Endothelial cell of umbilical vein (primary cell): ENCODE measurements at regions not wholly inside any gene's neighbourhood (a gene's known extent, or its start where the extent isn't known, plus 50 kb on each side); places are given as distances from the start of the nearest gene placed in this dataset.

Source experiments
- BruUV-seq: library from RNA; stranded (reverse); fragments of 400-500 nt; replicated peaks from 2 replicates; lab custom pipeline; 2021; lab: Mats Ljungman, UMichigan
- CTCF ChIA-PET: fragments of 300-600, 350-600 bp; sonication (Branson Sonifier 250); formaldehyde crosslinking; loops from one replicate; lab custom pipeline; 2021; ENCODE audit warnings: antibody characterized with exemption, inconsistent platforms; lab: Charles Lee
- POLR2A ChIA-PET: fragments of 300-600, 350-600 bp; sonication (Branson Sonifier 250); formaldehyde crosslinking; loops from one replicate; lab custom pipeline; 2021; ENCODE audit warnings: antibody characterized with exemption, inconsistent platforms; lab: Charles Lee
- DNase-seq: peaks from one replicate; pipeline ENCODE4 v3.0.0-alpha.2; 2011; ENCODE audit warnings: low read depth, low spot score
- FAIRE-seq: peaks from 2 replicates; lab custom pipeline; 2011; peaks lifted over from hg19 to GRCh38; lab: Jason Lieb, UNC
- H2AFZ ChIP-seq: 2 replicates; pipeline ENCODE4 v1.6.0; 2012; ENCODE audit warnings: low read depth, low read length, control low read depth, inconsistent platforms
- H3K27ac ChIP-seq: 2 replicates; pipeline ENCODE4 v1.5.1; 2011; ENCODE audit warnings: low read depth, mild to moderate bottlenecking, control low read depth, low read length, moderate library complexity; ENCODE audit not compliant: insufficient read depth
- H3K27me3 ChIP-seq, 2 experiments: 2 replicates each; pipeline versions ENCODE4 v1.6.0 to v1.6.1; 2011; ENCODE audit warnings: low read length in 2 of 2, mixed read lengths in 1 of 2; ENCODE audit not compliant: control insufficient read depth in 2 of 2, insufficient read depth in 2 of 2
- H3K36me3 ChIP-seq, 2 experiments: 2 replicates in 1 of 2; 3 replicates in 1 of 2; pipeline ENCODE4 v1.5.1; 2011; ENCODE audit warnings: low read length in 2 of 2, mild to moderate bottlenecking in 1 of 2, moderate library complexity in 1 of 2; ENCODE audit not compliant: control insufficient read depth in 2 of 2, insufficient read depth in 2 of 2; ENCODE audit errors: extremely low read depth in 1 of 2
- H3K4me1 ChIP-seq: 3 replicates; pipeline ENCODE4 v1.5.1; 2011; ENCODE audit warnings: mild to moderate bottlenecking, low read length; ENCODE audit not compliant: control insufficient read depth, insufficient read depth; ENCODE audit errors: extremely low read depth
- H3K4me2 ChIP-seq: 2 replicates; pipeline ENCODE4 v1.6.1; 2011; ENCODE audit warnings: low read length, control low read depth, mixed read lengths; ENCODE audit not compliant: insufficient read depth
- H3K4me3 ChIP-seq, 3 experiments: fragments of 200-600 bp in 1 of 3; sonication (generic), shearing (Covaris generic) in 1 of 3; replicated peaks in 1 of 3; 2 replicates each; pipeline ENCODE4 v1.5.1; 2011 to 2016; ENCODE audit warnings: control low read depth in 3 of 3, low read length in 3 of 3, mild to moderate bottlenecking in 2 of 3, inconsistent platforms in 1 of 3, low read depth in 1 of 3, moderate library complexity in 1 of 3; ENCODE audit not compliant: insufficient read depth in 1 of 3
- H3K79me2 ChIP-seq: 2 replicates; pipeline ENCODE4 v1.6.0; 2012; ENCODE audit warnings: low read length, inconsistent platforms; ENCODE audit not compliant: control insufficient read depth, insufficient read depth
- H3K9ac ChIP-seq: replicated peaks from 2 replicates; pipeline ENCODE3; 2011; ENCODE audit warnings: low read length, control low read depth; ENCODE audit not compliant: insufficient read depth; ENCODE audit errors: extremely low read depth
- H3K9me1 ChIP-seq: replicated peaks from 3 replicates; pipeline ENCODE4 v1.6.0; 2011; ENCODE audit warnings: mild to moderate bottlenecking, low read length; ENCODE audit not compliant: control insufficient read depth, insufficient read depth; ENCODE audit errors: extremely low read depth
- H3K9me3 ChIP-seq: replicated peaks from 2 replicates; pipeline ENCODE4 v1.5.1; 2012; ENCODE audit warnings: low read length, inconsistent platforms; ENCODE audit not compliant: control insufficient read depth, insufficient read depth
- H4K20me1 ChIP-seq: replicated peaks from 2 replicates; pipeline ENCODE3; 2011; ENCODE audit warnings: mild to moderate bottlenecking, low read length; ENCODE audit not compliant: control insufficient read depth, insufficient read depth; ENCODE audit errors: extremely low read depth
- CTCF ChIP-seq, 2 donors: IDR thresholded peaks; 1 replicate in 1 of 2; 2 replicates in 1 of 2; pipeline ENCODE4 v1.5.1; 2011; ENCODE audit warnings: low read length in 2 of 2, mild to moderate bottlenecking in 2 of 2, moderate library complexity in 2 of 2, control low read depth in 1 of 2, inconsistent platforms in 1 of 2, low read depth in 1 of 2; ENCODE audit not compliant: insufficient read depth in 1 of 2; ENCODE audit errors: extremely low read depth in 1 of 2
- EZH2 ChIP-seq: IDR thresholded peaks from 2 replicates; pipeline ENCODE4 v1.6.1; 2012; ENCODE audit warnings: borderline replicate concordance, low read depth, mild to moderate bottlenecking, moderate library complexity, low read length, inconsistent platforms; ENCODE audit not compliant: severe bottlenecking
- FOS ChIP-seq: IDR thresholded peaks from 2 replicates; pipeline ENCODE4 v1.6.1; 2011; ENCODE audit warnings: mild to moderate bottlenecking, low read length, moderate library complexity, borderline replicate concordance; ENCODE audit not compliant: insufficient read depth
- GATA2 ChIP-seq: IDR thresholded peaks from 2 replicates; pipeline ENCODE4 v1.7.0; 2011; ENCODE audit warnings: low read depth, mild to moderate bottlenecking, moderate library complexity, mixed read lengths, low read length; ENCODE audit not compliant: insufficient read length, insufficient read depth
- JUN ChIP-seq: IDR thresholded peaks from 2 replicates; pipeline ENCODE4 v1.6.1; 2011; ENCODE audit warnings: borderline replicate concordance, low read depth; ENCODE audit not compliant: insufficient read length, insufficient read depth
- MAX ChIP-seq: IDR thresholded peaks from 2 replicates; pipeline ENCODE4 v1.6.1; 2011; ENCODE audit not compliant: insufficient read depth, insufficient read length
- MYC ChIP-seq: IDR thresholded peaks from one replicate; pipeline ENCODE4 v1.6.1; 2011; ENCODE audit warnings: mild to moderate bottlenecking, low read depth, low read length
- POLR2A ChIP-seq: IDR thresholded peaks from 2 replicates; pipeline ENCODE4 v1.6.1; 2012; ENCODE audit warnings: low read depth, mild to moderate bottlenecking, control low read depth, low read length
- POLR2AphosphoS5 ChIP-seq: IDR thresholded peaks from 2 replicates; pipeline ENCODE4 v1.6.1; 2012; ENCODE audit warnings: low read depth, mild to moderate bottlenecking, control low read depth, low read length, moderate library complexity; ENCODE audit not compliant: insufficient read depth
- dilution Hi-C: fragments of 300-500 bp; cut with MboI; formaldehyde crosslinking; loops from one replicate; pipeline ENCODE4 v1.15.0; 2019; ENCODE audit warnings: low sequenced_read_pairs; ENCODE audit not compliant: extremely low pct_ligation_motif_present
- intact Hi-C: fragments of 100-400 bp; cut with micrococcal nuclease; formaldehyde crosslinking; loops from one replicate; pipeline ENCODE4 v1.10.0; 2022

- Histone ChIP-seq H3K9me3 (no peaks in the 10 kb centered on the region), H3K36me3 (no peaks in the 10 kb centered on the region), H3K4me2 (no peak overlapping the region), H3K9me1 (no peaks in the 10 kb centered on the region), H4K20me1 (no peaks in the 10 kb centered on the region), H2AFZ (no peak overlapping the region), H3K27me3 (no peaks in the 10 kb centered on the region), H3K4me1 (no peaks in the 10 kb centered on the region), H3K79me2 (no peaks in the 10 kb centered on the region), H3K27ac (no peak overlapping the region), H3K4me3 (no peak overlapping the region), H3K9ac (no peak overlapping the region)
- dilution Hi-C loops: no loop called here
- ChIA-PET POLR2A (no interaction called here), CTCF (interaction anchor here (1.4 to 1.5 kb wide), 2 partner anchors 10 to 308 kb away, joined by 3 to 6 read pairs; no protein-coding TSS in a partner anchor)
- TF ChIP-seq JUN (no peak), CTCF (IDR thresholded peaks at IDR 0.05; ENCODE audit: extremely low read depth in 1 of 2, insufficient read depth in 1 of 2, low read depth in 1 of 2, low read length in 2 of 2) (no peak), GATA2 (no peak), EZH2 (no peak), POLR2A (no peak), POLR2AphosphoS5 (no peak), MYC (no peak), FOS (no peak), MAX (no peak)
- no peak for DNase-seq
- intact Hi-C loops: no loop called here
- FAIRE-seq: no peak
- no TSS peak for BruUV-seq
Measured at GRCh38 chr17:43332230-43332629, 66.6 kb upstream of the ARL4D start.
